GM21515 (cell line): ENCODE measurements at regions not wholly inside any gene's neighbourhood (a gene's known extent, or its start where the extent isn't known, plus 50 kb on each side); places are given as distances from the start of the nearest gene placed in this dataset.
"Not testable (repeated sequence)": the region's sequence is repeated elsewhere in the genome, so short reads cannot be mapped to it uniquely, and the experiment has no call there.

ENCODE experiments used
- ATAC-seq: cut with Tn5 transposase; IDR thresholded peaks from one replicate; pipeline ENCODE4 v1.9.1; 2021; ENCODE audit not compliant: unreplicated experiment

GRCh38 chr1:81183051-81183450 lies 617.7 kb upstream of the ADGRL2 start:
- no peak for ATAC-seq

GRCh38 chr1:81179242-81179641 lies 621.5 kb upstream of the ADGRL2 start:
- ATAC-seq = no peak

GRCh38 chr1:81178431-81179093 lies 622.2 kb upstream of the ADGRL2 start:
- not testable (repeated sequence) for ATAC-seq

GRCh38 chr1:81174811-81175476 lies 625.8 kb upstream of the ADGRL2 start:
- ATAC-seq = no peak

DNA sequence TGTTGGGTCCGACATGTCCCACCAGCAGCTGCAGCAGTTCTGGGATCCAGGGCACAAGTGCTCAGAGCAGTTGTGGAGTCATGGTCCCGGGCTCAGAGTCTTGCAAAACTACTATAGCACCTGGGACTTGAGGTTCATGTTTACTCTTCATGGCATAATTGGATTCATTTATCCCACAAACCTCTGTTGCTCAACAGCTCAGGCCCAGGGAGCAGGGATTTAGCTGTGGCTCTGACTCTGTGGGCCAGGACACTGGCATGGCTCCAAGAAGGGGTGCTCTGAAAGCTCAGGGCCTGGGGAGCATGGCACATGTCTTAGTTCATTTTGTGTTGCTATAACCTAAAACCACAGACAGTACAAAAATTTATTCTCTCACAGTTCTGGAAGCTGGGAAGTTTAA lies 626.7 kb upstream of the ADGRL2 start:
- ATAC-seq = no peak

GRCh38 chr1:81172483-81172882 lies 628.3 kb upstream of the ADGRL2 start:
- no peak for ATAC-seq

DNA sequence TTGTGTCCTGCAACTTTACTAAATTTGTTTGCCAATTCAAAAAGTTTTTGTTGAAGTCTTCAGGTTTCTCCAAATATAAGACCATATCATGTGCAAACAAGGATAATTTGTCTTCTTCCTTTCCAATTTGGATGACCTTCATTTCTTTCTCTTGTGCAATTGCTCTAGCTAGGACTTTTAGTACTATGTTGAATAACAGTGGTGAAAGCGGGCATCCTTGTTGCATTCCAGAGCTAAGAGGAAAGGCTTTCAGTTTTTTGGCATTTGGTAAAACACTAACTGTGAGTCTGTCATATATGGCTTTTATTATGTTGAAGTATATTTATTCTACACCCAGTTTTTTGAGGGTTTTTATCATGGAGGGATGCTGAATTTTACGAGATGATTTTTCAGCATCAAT lies 630.0 kb upstream of the ADGRL2 start:
- no peak for ATAC-seq

- ATAC-seq = no peak
These were observed 634.8 kb upstream of the ADGRL2 start for GRCh38 chr1:81165963-81166362.

DNA sequence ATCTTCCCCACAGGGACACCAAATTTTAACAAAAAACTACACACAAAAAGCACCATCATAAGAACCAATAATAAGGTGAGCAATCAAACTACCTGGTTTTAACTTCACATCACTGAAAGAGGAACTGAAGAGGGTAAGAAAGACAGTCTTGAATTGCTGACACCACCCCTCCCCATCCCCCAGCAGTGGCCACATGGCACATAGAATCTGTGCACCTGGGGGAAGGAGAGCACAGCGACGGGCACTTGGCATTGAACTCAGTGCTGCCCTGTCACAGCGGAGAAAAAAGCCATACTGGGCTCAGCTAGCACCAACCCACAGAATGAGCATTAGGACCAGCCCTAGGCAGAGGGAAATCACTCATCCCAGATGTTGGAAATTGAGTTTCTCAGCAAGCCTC lies 640.0 kb upstream of the ADGRL2 start:
- no peak for ATAC-seq

GRCh38 chr1:81158592-81158991 lies 642.1 kb upstream of the ADGRL2 start:
- no peak for ATAC-seq

GRCh38 chr1:81157686-81158085 lies 643.0 kb upstream of the ADGRL2 start:
- ATAC-seq = no peak

DNA sequence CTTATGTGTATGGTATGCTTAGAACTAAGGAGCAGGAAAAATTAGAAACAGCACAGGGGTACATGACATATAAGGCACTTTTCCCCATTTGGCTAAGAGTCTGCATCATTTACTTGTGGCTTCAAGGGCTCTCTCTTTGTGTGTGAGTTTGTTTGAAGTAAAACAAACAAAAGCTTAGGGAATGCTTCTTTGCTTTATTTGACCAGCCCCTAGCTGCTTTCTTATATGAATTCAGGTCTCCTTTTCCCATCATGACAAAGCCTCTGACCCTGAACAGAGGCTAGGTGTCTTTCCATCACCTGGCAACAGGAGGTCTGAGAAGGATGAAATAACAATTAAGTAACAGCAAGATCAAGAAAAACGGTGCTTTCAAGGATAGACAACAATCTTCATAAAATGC lies 643.8 kb upstream of the ADGRL2 start:
- no peak for ATAC-seq

GRCh38 chr1:81155131-81155530 lies 645.6 kb upstream of the ADGRL2 start:
- no peak for ATAC-seq

DNA sequence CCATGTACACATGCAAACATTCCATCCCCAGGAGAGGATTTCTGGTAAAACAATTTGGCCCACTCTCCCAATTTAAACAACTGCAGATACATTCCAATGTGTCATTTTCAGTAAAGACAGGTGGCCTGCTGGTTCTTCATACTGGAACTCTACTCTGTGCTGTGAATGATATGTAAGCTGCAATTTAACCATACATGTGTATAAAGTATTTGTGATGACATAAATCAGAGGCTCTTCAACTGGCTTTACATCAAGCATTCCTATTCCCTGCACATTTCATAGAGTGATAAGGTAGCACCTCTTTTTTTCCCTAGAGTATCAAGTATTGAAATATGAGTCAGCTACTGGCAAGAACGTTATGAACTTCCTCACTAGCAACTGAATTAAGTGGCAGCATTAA lies 649.5 kb upstream of the ADGRL2 start:
- ATAC-seq = no peak

- ATAC-seq = no peak
These were observed 650.9 kb upstream of the ADGRL2 start for GRCh38 chr1:81149649-81150325.

- no peak for ATAC-seq
These were observed 656.4 kb upstream of the ADGRL2 start for GRCh38 chr1:81144240-81144825.

DNA sequence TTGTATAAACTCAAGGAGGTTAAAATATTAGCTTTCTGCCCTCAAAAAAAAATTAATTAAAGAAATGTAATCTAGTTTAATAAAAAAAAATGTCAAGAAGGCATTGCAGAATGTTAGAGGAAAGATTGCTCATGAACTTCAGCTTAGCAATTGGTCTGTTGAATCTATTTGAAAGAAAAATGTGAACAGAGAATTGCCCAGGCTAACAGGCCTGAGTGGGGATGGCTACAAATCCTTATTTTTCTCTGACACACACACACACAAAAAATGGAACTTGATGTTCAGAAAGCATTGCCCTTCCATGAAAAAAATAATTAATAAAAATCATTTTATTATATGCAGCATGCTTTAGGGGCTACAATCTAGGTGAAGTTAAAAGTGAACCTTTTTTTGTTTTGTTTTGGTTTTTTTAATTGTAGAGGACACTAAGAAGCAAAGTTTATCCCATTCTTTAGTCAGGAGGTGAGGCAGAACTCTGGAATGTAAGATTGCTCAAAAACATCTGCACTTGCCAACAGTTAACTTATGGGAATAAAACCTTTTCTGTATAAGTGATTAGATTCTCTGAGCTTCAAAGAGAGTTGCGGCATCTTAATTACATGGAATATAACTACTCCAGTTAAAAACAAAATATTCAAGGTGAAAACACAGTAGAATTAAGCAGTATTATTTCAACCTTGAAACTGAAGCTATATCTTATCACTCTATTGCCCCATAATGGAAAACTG lies 658.5 kb upstream of the ADGRL2 start:
- ATAC-seq = no peak

DNA sequence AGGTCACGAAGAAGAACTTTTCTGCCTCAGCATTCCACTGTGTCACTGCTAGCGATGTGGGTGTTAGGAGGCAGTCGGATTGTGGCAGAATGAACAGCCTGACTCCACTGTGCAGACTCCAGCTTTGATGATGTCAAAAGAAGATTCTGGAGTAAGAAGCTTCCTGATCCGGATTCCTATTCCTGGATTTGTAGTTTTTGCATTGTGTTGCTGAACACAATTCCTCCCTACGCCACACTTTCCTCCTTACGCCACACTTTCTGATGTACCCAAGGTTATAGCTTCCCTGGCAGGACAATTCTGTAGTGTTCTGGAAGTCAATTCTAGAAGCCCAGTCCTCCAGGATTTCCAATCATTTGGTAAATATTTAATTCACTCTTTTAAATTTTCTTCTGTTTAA lies 665.2 kb upstream of the ADGRL2 start:
- ATAC-seq = no peak

- no peak for ATAC-seq
These were observed 671.0 kb upstream of the ADGRL2 start for GRCh38 chr1:81129776-81130175.

GRCh38 chr1:81129366-81129765 lies 671.4 kb upstream of the ADGRL2 start:
- ATAC-seq = no peak

DNA sequence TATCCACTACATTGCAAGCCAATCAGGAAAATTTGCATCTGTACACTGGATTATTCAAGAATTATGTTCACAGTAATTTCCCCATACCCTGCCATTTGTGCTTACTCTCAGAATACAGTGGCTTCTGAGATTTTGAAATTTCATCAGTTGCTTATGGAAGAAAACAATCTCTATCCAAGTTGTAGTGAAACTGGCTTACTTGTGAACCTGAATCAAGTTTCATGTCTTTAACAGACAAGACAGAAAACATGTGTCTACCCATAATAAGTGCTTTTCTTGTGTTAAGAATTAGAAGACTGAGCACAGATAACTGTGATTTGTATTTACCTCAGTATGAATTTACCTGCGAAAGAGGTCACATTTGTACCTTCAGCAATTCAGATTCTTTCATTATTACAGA lies 672.7 kb upstream of the ADGRL2 start:
- no peak for ATAC-seq
